SK-N-SH treated with all-trans-retinoic acid at 6 μM for 48 hours (cell line): ENCODE measurements at regions not wholly inside any gene's neighbourhood (a gene's known extent, or its start where the extent isn't known, plus 50 kb on each side); places are given as distances from the start of the nearest gene placed in this dataset.

ENCODE experiments used
- RARB ChIP-seq: fragments of 250-450 bp; sonication (Bioruptor Pico); IDR thresholded peaks from 2 replicates; pipeline ENCODE4 v1.8.0; 2021; ENCODE audit warnings: mild to moderate bottlenecking, moderate library complexity
- TCF4 ChIP-seq: fragments of 250-450 bp; sonication (Bioruptor Pico); IDR thresholded peaks from 2 replicates; pipeline ENCODE4 v1.8.0; 2021; ENCODE audit warnings: mild to moderate bottlenecking, moderate library complexity, borderline replicate concordance
- ZFP30 ChIP-seq: fragments of 450-650 bp; formaldehyde crosslinking; IDR thresholded peaks from 2 replicates; pipeline ENCODE4 v1.5.0; 2022; ENCODE audit warnings: mild to moderate bottlenecking, moderate library complexity
- TF ChIP-seq, protein P1 (sequence below): fragments of 250-450 bp; sonication (Bioruptor Pico); IDR thresholded peaks from 2 replicates; pipeline ENCODE4 v1.8.0; 2020; ENCODE audit warnings: mild to moderate bottlenecking, moderate library complexity, borderline replicate concordance
- TF ChIP-seq, protein P2 (sequence below): fragments of 250-450 bp; sonication (Bioruptor Pico); IDR thresholded peaks from 2 replicates; pipeline ENCODE4 v1.5.1; 2020; ENCODE audit warnings: low read depth, mild to moderate bottlenecking, moderate library complexity

DNA sequence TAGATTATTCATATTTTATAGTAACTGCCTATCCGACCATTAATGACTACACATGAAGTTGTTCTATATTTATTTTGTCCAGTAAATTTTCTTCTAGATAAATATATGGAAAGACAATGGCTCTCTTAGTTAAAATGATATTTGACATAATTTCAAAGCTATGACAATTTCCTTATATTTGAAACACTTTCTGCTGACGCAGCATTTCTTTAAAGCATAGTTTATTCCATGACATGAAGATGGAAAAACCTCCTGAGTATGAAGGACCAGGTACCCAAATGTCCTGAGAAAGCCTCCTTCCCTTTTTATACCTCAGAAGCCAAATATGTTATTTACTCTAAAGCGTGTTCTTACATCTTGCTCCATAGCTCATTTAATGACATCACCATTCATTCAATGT lies 831.6 kb downstream of the EFNB2 start:
- TF ChIP-seq ZFP30 (no peak), RARB (CRISPR knock-in tag) (no peak), TCF4 (no peak)
- TF ChIP-seq, protein P1, sequence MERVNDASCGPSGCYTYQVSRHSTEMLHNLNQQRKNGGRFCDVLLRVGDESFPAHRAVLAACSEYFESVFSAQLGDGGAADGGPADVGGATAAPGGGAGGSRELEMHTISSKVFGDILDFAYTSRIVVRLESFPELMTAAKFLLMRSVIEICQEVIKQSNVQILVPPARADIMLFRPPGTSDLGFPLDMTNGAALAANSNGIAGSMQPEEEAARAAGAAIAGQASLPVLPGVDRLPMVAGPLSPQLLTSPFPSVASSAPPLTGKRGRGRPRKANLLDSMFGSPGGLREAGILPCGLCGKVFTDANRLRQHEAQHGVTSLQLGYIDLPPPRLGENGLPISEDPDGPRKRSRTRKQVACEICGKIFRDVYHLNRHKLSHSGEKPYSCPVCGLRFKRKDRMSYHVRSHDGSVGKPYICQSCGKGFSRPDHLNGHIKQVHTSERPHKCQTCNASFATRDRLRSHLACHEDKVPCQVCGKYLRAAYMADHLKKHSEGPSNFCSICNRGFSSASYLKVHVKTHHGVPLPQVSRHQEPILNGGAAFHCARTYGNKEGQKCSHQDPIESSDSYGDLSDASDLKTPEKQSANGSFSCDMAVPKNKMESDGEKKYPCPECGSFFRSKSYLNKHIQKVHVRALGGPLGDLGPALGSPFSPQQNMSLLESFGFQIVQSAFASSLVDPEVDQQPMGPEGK (CRISPR knock-in tag): no peak
- TF ChIP-seq, protein P2, sequence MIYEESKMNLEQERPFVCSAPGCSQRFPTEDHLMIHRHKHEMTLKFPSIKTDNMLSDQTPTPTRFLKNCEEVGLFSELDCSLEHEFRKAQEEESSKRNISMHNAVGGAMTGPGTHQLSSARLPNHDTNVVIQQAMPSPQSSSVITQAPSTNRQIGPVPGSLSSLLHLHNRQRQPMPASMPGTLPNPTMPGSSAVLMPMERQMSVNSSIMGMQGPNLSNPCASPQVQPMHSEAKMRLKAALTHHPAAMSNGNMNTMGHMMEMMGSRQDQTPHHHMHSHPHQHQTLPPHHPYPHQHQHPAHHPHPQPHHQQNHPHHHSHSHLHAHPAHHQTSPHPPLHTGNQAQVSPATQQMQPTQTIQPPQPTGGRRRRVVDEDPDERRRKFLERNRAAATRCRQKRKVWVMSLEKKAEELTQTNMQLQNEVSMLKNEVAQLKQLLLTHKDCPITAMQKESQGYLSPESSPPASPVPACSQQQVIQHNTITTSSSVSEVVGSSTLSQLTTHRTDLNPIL (CRISPR knock-in tag): no peak
